ENCODE measurements at regions not wholly inside any gene's neighbourhood (a gene's known extent, or its start where the extent isn't known, plus 50 kb on each side); places are given as distances from the start of the nearest gene placed in this dataset.

- H3K27me3 Mint-ChIP-seq, result peaks cover 6% of the 10 kb centered on the region
- H3K27ac Mint-ChIP-seq, result no peak overlapping the region
- DNase-seq, result no peak
- H3K4me1 Mint-ChIP-seq (ENCODE audit: low read depth), result no peaks in the 10 kb centered on the region
- no peaks in the 10 kb centered on the region for H3K36me3 Mint-ChIP-seq (ENCODE audit: low read depth)
- no peak overlapping the region for H3K4me3 Mint-ChIP-seq
- no peaks in the 10 kb centered on the region for H3K9me3 Mint-ChIP-seq
Measured at GRCh38 chr3:72247645-72248388, 462.9 kb upstream of the PROK2 start.

GRCh38 chr3:72247126-72247525 lies 462.2 kb upstream of the PROK2 start:
- peaks cover 6% of the 10 kb centered on the region for H3K27me3 Mint-ChIP-seq
- no peaks in the 10 kb centered on the region for H3K9me3 Mint-ChIP-seq
- H3K27ac Mint-ChIP-seq, result no peak overlapping the region
- H3K4me1 Mint-ChIP-seq (ENCODE audit: low read depth), result no peaks in the 10 kb centered on the region
- H3K4me3 Mint-ChIP-seq, result no peak overlapping the region
- no peaks in the 10 kb centered on the region for H3K36me3 Mint-ChIP-seq (ENCODE audit: low read depth)
- DNase-seq, result no peak

GRCh38 chr3:72246685-72247084 lies 461.7 kb upstream of the PROK2 start:
- H3K27ac Mint-ChIP-seq, result no peak overlapping the region
- no peak overlapping the region for H3K4me3 Mint-ChIP-seq
- H3K4me1 Mint-ChIP-seq (ENCODE audit: low read depth), result peaks cover under 1% of the 10 kb centered on the region
- H3K36me3 Mint-ChIP-seq (ENCODE audit: low read depth), result no peaks in the 10 kb centered on the region
- peaks cover 6% of the 10 kb centered on the region for H3K27me3 Mint-ChIP-seq
- no peaks in the 10 kb centered on the region for H3K9me3 Mint-ChIP-seq
- no peak for DNase-seq

GRCh38 chr3:72245183-72245811 lies 460.3 kb upstream of the PROK2 start:
- peaks cover 6% of the 10 kb centered on the region for H3K27me3 Mint-ChIP-seq
- DNase-seq, result no peak
- H3K27ac Mint-ChIP-seq, result no peak overlapping the region
- H3K4me1 Mint-ChIP-seq (ENCODE audit: low read depth), result peaks cover 1% of the 10 kb centered on the region
- H3K4me3 Mint-ChIP-seq, result no peak overlapping the region
- H3K36me3 Mint-ChIP-seq (ENCODE audit: low read depth), result no peaks in the 10 kb centered on the region
- H3K9me3 Mint-ChIP-seq, result no peaks in the 10 kb centered on the region

GRCh38 chr3:72244396-72244795 lies 459.4 kb upstream of the PROK2 start:
- Mint-ChIP-seq H3K4me3 (no peak overlapping the region), H3K27me3 (peaks cover 5% of the 10 kb centered on the region), H3K9me3 (no peaks in the 10 kb centered on the region), H3K36me3 (ENCODE audit: low read depth) (no peaks in the 10 kb centered on the region), H3K27ac (no peak overlapping the region), H3K4me1 (ENCODE audit: low read depth) (peaks cover 1% of the 10 kb centered on the region)
- DNase-seq, result no peak

GRCh38 chr3:72242326-72242725 lies 457.4 kb upstream of the PROK2 start:
- Mint-ChIP-seq H3K27me3 (no peaks in the 10 kb centered on the region), H3K36me3 (ENCODE audit: low read depth) (no peaks in the 10 kb centered on the region), H3K9me3 (no peaks in the 10 kb centered on the region), H3K4me3 (no peak overlapping the region), H3K4me1 (ENCODE audit: low read depth) (peaks cover 1% of the 10 kb centered on the region), H3K27ac (no peak overlapping the region)
- DNase-seq, result no peak

- Mint-ChIP-seq H3K27ac (no peak overlapping the region), H3K9me3 (no peaks in the 10 kb centered on the region), H3K4me3 (no peak overlapping the region), H3K4me1 (ENCODE audit: low read depth) (peaks cover 1% of the 10 kb centered on the region), H3K27me3 (no peaks in the 10 kb centered on the region), H3K36me3 (ENCODE audit: low read depth) (no peaks in the 10 kb centered on the region)
- no peak for DNase-seq
Measured at GRCh38 chr3:72241525-72241924, 456.6 kb upstream of the PROK2 start.

- no peaks in the 10 kb centered on the region for H3K27me3 Mint-ChIP-seq
- H3K27ac Mint-ChIP-seq, result no peak overlapping the region
- no peak for DNase-seq
- no peaks in the 10 kb centered on the region for H3K36me3 Mint-ChIP-seq (ENCODE audit: low read depth)
- no peaks in the 10 kb centered on the region for H3K9me3 Mint-ChIP-seq
- H3K4me1 Mint-ChIP-seq (ENCODE audit: low read depth), result peaks cover 1% of the 10 kb centered on the region
- no peak overlapping the region for H3K4me3 Mint-ChIP-seq
Measured at GRCh38 chr3:72240531-72240930, 455.6 kb upstream of the PROK2 start.

GRCh38 chr3:72238801-72239200 lies 453.9 kb upstream of the PROK2 start:
- Mint-ChIP-seq H3K9me3 (no peaks in the 10 kb centered on the region), H3K36me3 (ENCODE audit: low read depth) (no peaks in the 10 kb centered on the region), H3K27me3 (no peaks in the 10 kb centered on the region), H3K27ac (no peak overlapping the region), H3K4me1 (ENCODE audit: low read depth) (peaks cover 1% of the 10 kb centered on the region), H3K4me3 (no peak overlapping the region)
- no peak for DNase-seq

GRCh38 chr3:72238010-72238691 lies 453.2 kb upstream of the PROK2 start:
- Mint-ChIP-seq H3K27ac (no peak overlapping the region), H3K27me3 (no peaks in the 10 kb centered on the region), H3K4me1 (ENCODE audit: low read depth) (peaks cover 1% of the 10 kb centered on the region), H3K4me3 (no peak overlapping the region), H3K9me3 (no peaks in the 10 kb centered on the region), H3K36me3 (ENCODE audit: low read depth) (no peaks in the 10 kb centered on the region)
- no peak for DNase-seq

- H3K27ac Mint-ChIP-seq, result no peak overlapping the region
- no peak for DNase-seq
- peaks cover 1% of the 10 kb centered on the region for H3K4me1 Mint-ChIP-seq (ENCODE audit: low read depth)
- H3K9me3 Mint-ChIP-seq, result no peaks in the 10 kb centered on the region
- H3K4me3 Mint-ChIP-seq, result no peak overlapping the region
- H3K27me3 Mint-ChIP-seq, result no peaks in the 10 kb centered on the region
- H3K36me3 Mint-ChIP-seq (ENCODE audit: low read depth), result no peaks in the 10 kb centered on the region
Measured at GRCh38 chr3:72237679-72238009, 452.7 kb upstream of the PROK2 start.

GRCh38 chr3:72234391-72234790 lies 449.4 kb upstream of the PROK2 start:
- H3K27me3 Mint-ChIP-seq, result peaks cover 3% of the 10 kb centered on the region
- H3K9me3 Mint-ChIP-seq, result no peaks in the 10 kb centered on the region
- no peaks in the 10 kb centered on the region for H3K4me1 Mint-ChIP-seq (ENCODE audit: low read depth)
- no peaks in the 10 kb centered on the region for H3K36me3 Mint-ChIP-seq (ENCODE audit: low read depth)
- DNase-seq, result no peak
- H3K4me3 Mint-ChIP-seq, result no peak overlapping the region
- H3K27ac Mint-ChIP-seq, result no peak overlapping the region

- Mint-ChIP-seq H3K36me3 (ENCODE audit: low read depth) (no peaks in the 10 kb centered on the region), H3K4me3 (no peak overlapping the region), H3K27me3 (peaks cover 5% of the 10 kb centered on the region), H3K27ac (no peak overlapping the region), H3K9me3 (no peaks in the 10 kb centered on the region), H3K4me1 (ENCODE audit: low read depth) (no peaks in the 10 kb centered on the region)
- DNase-seq, result no peak
Measured at GRCh38 chr3:72233571-72233970, 448.6 kb upstream of the PROK2 start.

- DNase-seq, result no peak
- peaks cover 5% of the 10 kb centered on the region for H3K27me3 Mint-ChIP-seq
- no peaks in the 10 kb centered on the region for H3K36me3 Mint-ChIP-seq (ENCODE audit: low read depth)
- no peaks in the 10 kb centered on the region for H3K4me1 Mint-ChIP-seq (ENCODE audit: low read depth)
- H3K9me3 Mint-ChIP-seq, result no peaks in the 10 kb centered on the region
- no peak overlapping the region for H3K27ac Mint-ChIP-seq
- no peak overlapping the region for H3K4me3 Mint-ChIP-seq
Measured at GRCh38 chr3:72232777-72233176, 447.8 kb upstream of the PROK2 start.

- no peak overlapping the region for H3K27ac Mint-ChIP-seq
- peaks cover 5% of the 10 kb centered on the region for H3K27me3 Mint-ChIP-seq
- no peak overlapping the region for H3K4me3 Mint-ChIP-seq
- peaks cover 2% of the 10 kb centered on the region for H3K4me1 Mint-ChIP-seq (ENCODE audit: low read depth)
- H3K36me3 Mint-ChIP-seq (ENCODE audit: low read depth), result no peaks in the 10 kb centered on the region
- DNase-seq, result no peak
- H3K9me3 Mint-ChIP-seq, result no peaks in the 10 kb centered on the region
Measured at GRCh38 chr3:72232331-72232730, 447.4 kb upstream of the PROK2 start.
